ENCODE measurements at regions not wholly inside any gene's neighbourhood (a gene's known extent, or its start where the extent isn't known, plus 50 kb on each side); places are given as distances from the start of the nearest gene placed in this dataset.

GRCh38 chr3:81841540-81841939, 80.1 kb upstream of the GBE1 start:
- no peak for TF ChIP-seq CTCF (IDR thresholded peaks at IDR 0.05; ENCODE audit: insufficient read depth, low read length, poor library complexity, severe bottlenecking)
- TF ChIP-seq EZH2phosphoT487 (conservative IDR thresholded peaks at IDR 0.05; ENCODE audit: low read length): no peak

Data from SU-DHL-6 (cell line).